Activated naive CD8-positive, alpha-beta T cell (primary cell): ENCODE measurements at regions not wholly inside any gene's neighbourhood (a gene's known extent, or its start where the extent isn't known, plus 50 kb on each side); places are given as distances from the start of the nearest gene placed in this dataset.
"Not testable (repeated sequence)": the region's sequence is repeated elsewhere in the genome, so short reads cannot be mapped to it uniquely, and the experiment has no call there.

ENCODE experiments used
- H3K27ac Mint-ChIP-seq: one replicate; pipeline ENCODE4 v1.8.0; 2021; ENCODE audit warnings: mixed read lengths
- H3K27me3 Mint-ChIP-seq: one replicate; pipeline ENCODE4 v1.8.0; 2021; ENCODE audit warnings: mixed read lengths
- H3K36me3 Mint-ChIP-seq: one replicate; pipeline ENCODE4 v1.8.0; 2021; ENCODE audit warnings: mixed read lengths
- H3K4me1 Mint-ChIP-seq: one replicate; pipeline ENCODE4 v1.8.0; 2021; ENCODE audit warnings: low read depth, mixed read lengths
- H3K4me3 Mint-ChIP-seq: one replicate; pipeline ENCODE4 v1.8.0; 2021; ENCODE audit warnings: mild to moderate bottlenecking, mixed read lengths
- H3K9me3 Mint-ChIP-seq: one replicate; pipeline ENCODE4 v1.8.0; 2021; ENCODE audit warnings: low read depth, mixed read lengths

- no peaks in the 10 kb centered on the region for H3K36me3 Mint-ChIP-seq
- H3K9me3 Mint-ChIP-seq = peaks cover 8% of the 10 kb centered on the region
- no peaks in the 10 kb centered on the region for H3K4me1 Mint-ChIP-seq
- H3K27ac Mint-ChIP-seq = no peak overlapping the region
- H3K27me3 Mint-ChIP-seq = no peaks in the 10 kb centered on the region
- H3K4me3 Mint-ChIP-seq = no peak overlapping the region
Measured at GRCh38 chr2:183926433-183926832, 671.9 kb upstream of the ZNF804A start.

- Mint-ChIP-seq H3K27ac (no peak overlapping the region), H3K27me3 (no peaks in the 10 kb centered on the region), H3K4me3 (no peak overlapping the region), H3K9me3 (peaks cover 8% of the 10 kb centered on the region), H3K36me3 (no peaks in the 10 kb centered on the region), H3K4me1 (no peaks in the 10 kb centered on the region)
Measured at GRCh38 chr2:183927406-183928325, 670.7 kb upstream of the ZNF804A start.

- H3K9me3 Mint-ChIP-seq = peaks cover 19% of the 10 kb centered on the region
- H3K27me3 Mint-ChIP-seq = no peaks in the 10 kb centered on the region
- H3K36me3 Mint-ChIP-seq = peaks cover 4% of the 10 kb centered on the region
- H3K4me3 Mint-ChIP-seq = no peak overlapping the region
- no peak overlapping the region for H3K27ac Mint-ChIP-seq
- H3K4me1 Mint-ChIP-seq = no peaks in the 10 kb centered on the region
Measured at GRCh38 chr2:183935005-183935404, 663.3 kb upstream of the ZNF804A start.

GRCh38 chr2:183937220-183937619 is 661.1 kb upstream of the ZNF804A start:
- no peaks in the 10 kb centered on the region for H3K27me3 Mint-ChIP-seq
- H3K36me3 Mint-ChIP-seq = peaks cover 4% of the 10 kb centered on the region
- H3K4me3 Mint-ChIP-seq = no peak overlapping the region
- H3K27ac Mint-ChIP-seq = no peak overlapping the region
- H3K9me3 Mint-ChIP-seq = peaks cover 19% of the 10 kb centered on the region
- no peaks in the 10 kb centered on the region for H3K4me1 Mint-ChIP-seq

- H3K36me3 Mint-ChIP-seq = no peaks in the 10 kb centered on the region
- H3K4me1 Mint-ChIP-seq = no peaks in the 10 kb centered on the region
- H3K4me3 Mint-ChIP-seq = no peak overlapping the region
- H3K27ac Mint-ChIP-seq = no peak overlapping the region
- H3K27me3 Mint-ChIP-seq = no peaks in the 10 kb centered on the region
- no peaks in the 10 kb centered on the region for H3K9me3 Mint-ChIP-seq
Measured at GRCh38 chr2:183946193-183946592, 652.1 kb upstream of the ZNF804A start.

- Mint-ChIP-seq H3K27ac (no peak overlapping the region), H3K4me3 (no peak overlapping the region), H3K9me3 (no peaks in the 10 kb centered on the region), H3K36me3 (no peaks in the 10 kb centered on the region), H3K4me1 (no peaks in the 10 kb centered on the region), H3K27me3 (no peaks in the 10 kb centered on the region)
Measured at GRCh38 chr2:183948861-183949260, 649.5 kb upstream of the ZNF804A start.

GRCh38 chr2:183950673-183951072 is 647.7 kb upstream of the ZNF804A start:
- H3K27me3 Mint-ChIP-seq = no peaks in the 10 kb centered on the region
- no peak overlapping the region for H3K4me3 Mint-ChIP-seq
- H3K9me3 Mint-ChIP-seq = no peaks in the 10 kb centered on the region
- H3K36me3 Mint-ChIP-seq = no peaks in the 10 kb centered on the region
- H3K27ac Mint-ChIP-seq = no peak overlapping the region
- H3K4me1 Mint-ChIP-seq = no peaks in the 10 kb centered on the region

- no peak overlapping the region for H3K27ac Mint-ChIP-seq
- H3K9me3 Mint-ChIP-seq = no peaks in the 10 kb centered on the region
- H3K4me1 Mint-ChIP-seq = no peaks in the 10 kb centered on the region
- H3K27me3 Mint-ChIP-seq = no peaks in the 10 kb centered on the region
- H3K36me3 Mint-ChIP-seq = no peaks in the 10 kb centered on the region
- H3K4me3 Mint-ChIP-seq = no peak overlapping the region
Measured at GRCh38 chr2:183951630-183952029, 646.7 kb upstream of the ZNF804A start.

- H3K27me3 Mint-ChIP-seq = no peaks in the 10 kb centered on the region
- no peaks in the 10 kb centered on the region for H3K36me3 Mint-ChIP-seq
- no peak overlapping the region for H3K27ac Mint-ChIP-seq
- H3K4me1 Mint-ChIP-seq = no peaks in the 10 kb centered on the region
- no peak overlapping the region for H3K4me3 Mint-ChIP-seq
- no peaks in the 10 kb centered on the region for H3K9me3 Mint-ChIP-seq
Measured at GRCh38 chr2:183952741-183953140, 645.6 kb upstream of the ZNF804A start.

GRCh38 chr2:183963609-183964008 is 634.7 kb upstream of the ZNF804A start:
- Mint-ChIP-seq H3K27ac (no peak overlapping the region), H3K9me3 (no peaks in the 10 kb centered on the region), H3K4me1 (no peaks in the 10 kb centered on the region), H3K27me3 (no peaks in the 10 kb centered on the region), H3K36me3 (no peaks in the 10 kb centered on the region), H3K4me3 (no peak overlapping the region)

- no peaks in the 10 kb centered on the region for H3K9me3 Mint-ChIP-seq
- H3K27me3 Mint-ChIP-seq = no peaks in the 10 kb centered on the region
- H3K4me3 Mint-ChIP-seq = no peak overlapping the region
- H3K36me3 Mint-ChIP-seq = no peaks in the 10 kb centered on the region
- H3K4me1 Mint-ChIP-seq = no peaks in the 10 kb centered on the region
- no peak overlapping the region for H3K27ac Mint-ChIP-seq
Measured at GRCh38 chr2:183964565-183964964, 633.8 kb upstream of the ZNF804A start.

- Mint-ChIP-seq H3K9me3 (no peaks in the 10 kb centered on the region), H3K27me3 (no peaks in the 10 kb centered on the region), H3K4me3 (no peak overlapping the region), H3K27ac (no peak overlapping the region), H3K4me1 (no peaks in the 10 kb centered on the region), H3K36me3 (no peaks in the 10 kb centered on the region)
Measured at GRCh38 chr2:183967756-183968155, 630.6 kb upstream of the ZNF804A start.

- not testable (repeated sequence) for H3K27ac Mint-ChIP-seq, H3K4me3 Mint-ChIP-seq, H3K36me3 Mint-ChIP-seq, H3K27me3 Mint-ChIP-seq, H3K4me1 Mint-ChIP-seq
- peaks cover 13% of the 10 kb centered on the region for H3K9me3 Mint-ChIP-seq
Measured at GRCh38 chr2:183975676-183976075, 622.7 kb upstream of the ZNF804A start.

GRCh38 chr2:183984871-183985270 is 613.5 kb upstream of the ZNF804A start:
- Mint-ChIP-seq H3K4me3 (no peak overlapping the region), H3K27ac (no peak overlapping the region)

GRCh38 chr2:183991968-183992367 is 606.4 kb upstream of the ZNF804A start:
- H3K4me1 Mint-ChIP-seq = no peaks in the 10 kb centered on the region
- no peaks in the 10 kb centered on the region for H3K36me3 Mint-ChIP-seq
- no peaks in the 10 kb centered on the region for H3K27me3 Mint-ChIP-seq
- no peak overlapping the region for H3K4me3 Mint-ChIP-seq
- H3K27ac Mint-ChIP-seq = no peak overlapping the region
- H3K9me3 Mint-ChIP-seq = peaks cover 4% of the 10 kb centered on the region

More at GRCh38 chr2:183984871-183985270, 613.5 kb upstream of the ZNF804A start:
- Mint-ChIP-seq H3K36me3 (no peaks in the 10 kb centered on the region), H3K9me3 (peaks cover 13% of the 10 kb centered on the region), H3K27me3 (no peaks in the 10 kb centered on the region), H3K4me1 (no peaks in the 10 kb centered on the region)

GRCh38 chr2:183993052-183993451 is 605.3 kb upstream of the ZNF804A start:
- no peaks in the 10 kb centered on the region for H3K36me3 Mint-ChIP-seq
- peaks cover 4% of the 10 kb centered on the region for H3K9me3 Mint-ChIP-seq
- H3K27ac Mint-ChIP-seq = no peak overlapping the region
- H3K4me3 Mint-ChIP-seq = no peak overlapping the region
- H3K27me3 Mint-ChIP-seq = no peaks in the 10 kb centered on the region
- H3K4me1 Mint-ChIP-seq = no peaks in the 10 kb centered on the region
